Loucy (cell line): ENCODE measurements at regions not wholly inside any gene's neighbourhood (a gene's known extent, or its start where the extent isn't known, plus 50 kb on each side); places are given as distances from the start of the nearest gene placed in this dataset.

Source experiments
- CTCF ChIP-seq: fragments of 200-600 bp; sonication (generic); conservative IDR thresholded peaks from 2 replicates; pipeline ENCODE4 v1.5.1; 2014; ENCODE audit warnings: mild to moderate bottlenecking, antibody characterized with exemption, low read length
- EZH2phosphoT487 ChIP-seq: fragments of 200-600 bp; IDR thresholded peaks from 2 replicates; pipeline ENCODE4 v1.6.1; 2018; ENCODE audit warnings: antibody characterized with exemption, mild to moderate bottlenecking, moderate library complexity, borderline replicate concordance

- no peak for TF ChIP-seq CTCF
- TF ChIP-seq EZH2phosphoT487 = no peak
Measured at GRCh38 chr12:127728285-127728684, 538.7 kb upstream of the TMEM132C start.
